H1 (cell line): ENCODE measurements at regions not wholly inside any gene's neighbourhood (a gene's known extent, or its start where the extent isn't known, plus 50 kb on each side); places are given as distances from the start of the nearest gene placed in this dataset.

ENCODE experiments used
- CTCF ChIA-PET: fragments of 300-600 bp; sonication (Branson Sonifier 250); formaldehyde crosslinking; loops from one replicate; lab custom pipeline; 2021; ENCODE audit not compliant: partially characterized antibody; lab: Charles Lee
- POLR2A ChIA-PET: fragments of 300-600 bp; sonication (Branson Sonifier 250); formaldehyde crosslinking; loops from one replicate; lab custom pipeline; 2021; ENCODE audit warnings: inconsistent platforms; ENCODE audit not compliant: partially characterized antibody; lab: Charles Lee
- DNase-seq, 2 experiments: peaks; one replicate each; pipeline versions ENCODE4 v3.0.0 to v3.0.0-alpha.2; 2010 to 2022; ENCODE audit warnings: low spot score in 2 of 2, low read depth in 1 of 2, mixed read lengths in 1 of 2
- FAIRE-seq: peaks from 2 replicates; lab custom pipeline; 2011; peaks lifted over from hg19 to GRCh38; lab: Jason Lieb, UNC
- H2AFZ ChIP-seq: 2 replicates; pipeline ENCODE4 v1.8.1; 2012; ENCODE audit warnings: low read length, inconsistent platforms
- H2AK5ac ChIP-seq: 2 replicates; pipeline ENCODE4 v1.6.1; 2013; ENCODE audit warnings: low read depth, low read length
- H2BK120ac ChIP-seq: replicated peaks from 2 replicates; pipeline ENCODE3; 2013; ENCODE audit warnings: low read depth, low read length, inconsistent platforms
- H2BK12ac ChIP-seq: 2 replicates; pipeline ENCODE4 v1.6.1; 2013; ENCODE audit warnings: low read depth, low read length
- H2BK15ac ChIP-seq: 2 replicates; pipeline ENCODE4 v1.6.1; 2013; ENCODE audit warnings: low read length
- H2BK20ac ChIP-seq: 2 replicates; pipeline ENCODE4 v1.6.1; 2013; ENCODE audit warnings: low read length
- H2BK5ac ChIP-seq: 2 replicates; pipeline ENCODE4 v1.6.1; 2013; ENCODE audit warnings: low read depth, low read length
- H3K14ac ChIP-seq: 2 replicates; pipeline ENCODE4 v1.6.1; 2013; ENCODE audit warnings: inconsistent platforms; ENCODE audit not compliant: insufficient read length
- H3K18ac ChIP-seq: 2 replicates; pipeline ENCODE4 v1.6.1; 2013; ENCODE audit warnings: low read length; ENCODE audit errors: extremely low read depth
- H3K23ac ChIP-seq: 2 replicates; pipeline ENCODE4 v1.6.1; 2013; ENCODE audit warnings: inconsistent platforms; ENCODE audit not compliant: insufficient read length
- H3K23me2 ChIP-seq: 2 replicates; pipeline ENCODE4 v1.6.1; 2013; ENCODE audit warnings: low read depth, low read length
- H3K27ac ChIP-seq: 2 replicates; pipeline ENCODE4 v1.6.1; 2011; ENCODE audit warnings: low read depth, low read length, inconsistent platforms
- H3K27me3 ChIP-seq, 4 experiments: replicated peaks in 1 of 4; 1 replicate in 1 of 4; 2 replicates in 3 of 4; pipeline versions ENCODE4 v1.6.1 to v1.8.1; 2011 to 2013; ENCODE audit warnings: low read length in 3 of 4, mild to moderate bottlenecking in 3 of 4, inconsistent platforms in 2 of 4, mixed read lengths in 2 of 4, moderate library complexity in 1 of 4; ENCODE audit not compliant: control insufficient read depth in 3 of 4, insufficient read depth in 3 of 4; ENCODE audit errors: extremely low read depth in 1 of 4
- H3K36me3 ChIP-seq, 4 experiments: 2 replicates each; pipeline versions ENCODE4 v1.6.1 to v1.8.1; 2011 to 2013; ENCODE audit warnings: mild to moderate bottlenecking in 4 of 4, low read length in 3 of 4, moderate library complexity in 2 of 4, control low read depth in 1 of 4, inconsistent platforms in 1 of 4; ENCODE audit not compliant: insufficient read depth in 4 of 4, control insufficient read depth in 2 of 4
- H3K4ac ChIP-seq: replicated peaks from 2 replicates; pipeline ENCODE3; 2013; ENCODE audit warnings: low read length, low read depth, mixed read lengths, inconsistent platforms; ENCODE audit not compliant: insufficient read length
- H3K4me1 ChIP-seq, 4 experiments: replicated peaks in 1 of 4; 1 replicate in 1 of 4; 2 replicates in 3 of 4; pipeline versions ENCODE4 v1.6.1 to v1.8.1; 2011 to 2013; ENCODE audit warnings: low read length in 3 of 4, inconsistent platforms in 2 of 4, mixed read lengths in 1 of 4; ENCODE audit not compliant: insufficient read depth in 4 of 4, control insufficient read depth in 3 of 4
- H3K4me2 ChIP-seq, 2 experiments: 2 replicates each; pipeline versions ENCODE4 v1.6.1 to v1.8.1; 2011 to 2013; ENCODE audit warnings: low read depth in 2 of 2, low read length in 2 of 2, control low read depth in 1 of 2, inconsistent platforms in 1 of 2, mild to moderate bottlenecking in 1 of 2; ENCODE audit not compliant: insufficient read depth in 1 of 2
- H3K4me3 ChIP-seq, 4 experiments: fragments of 200-600, 300-600 bp in 1 of 4; sonication (generic), shearing (Covaris generic), sonication (Bioruptor Twin) in 1 of 4; 2 replicates each; pipeline versions ENCODE4 v1.5.1 to v1.8.1; 2011 to 2016; ENCODE audit warnings: low read length in 4 of 4, low read depth in 3 of 4, control low read depth in 2 of 4, inconsistent platforms in 2 of 4, mild to moderate bottlenecking in 2 of 4, mixed read lengths in 1 of 4, moderate library complexity in 1 of 4; ENCODE audit not compliant: insufficient read depth in 2 of 4; ENCODE audit errors: extremely low read depth in 1 of 4
- H3K56ac ChIP-seq: replicated peaks from 2 replicates; pipeline ENCODE3; 2013; ENCODE audit warnings: low read depth, mild to moderate bottlenecking, mixed read lengths, low read length, inconsistent platforms; ENCODE audit not compliant: insufficient read length
- H3K79me1 ChIP-seq: 2 replicates; pipeline ENCODE4 v1.6.1; 2013; ENCODE audit warnings: low read depth, low read length, control low read depth
- H3K79me2 ChIP-seq, 2 experiments: 2 replicates each; pipeline versions ENCODE4 v1.6.1 to v1.8.1; 2012 to 2013; ENCODE audit warnings: low read length in 2 of 2, mild to moderate bottlenecking in 2 of 2, inconsistent platforms in 1 of 2; ENCODE audit not compliant: insufficient read depth in 2 of 2, control insufficient read depth in 1 of 2
- H3K9ac ChIP-seq, 4 experiments: replicated peaks in 1 of 4; 1 replicate in 1 of 4; 2 replicates in 3 of 4; pipeline versions ENCODE4 v1.6.1 to v1.8.1; 2011 to 2013; ENCODE audit warnings: low read depth in 3 of 4, low read length in 3 of 4, control low read depth in 2 of 4, mild to moderate bottlenecking in 2 of 4, moderate library complexity in 2 of 4, inconsistent platforms in 1 of 4; ENCODE audit errors: extremely low read depth in 1 of 4
- H3K9me3 ChIP-seq, 2 experiments: 2 replicates each; pipeline versions ENCODE4 v1.6.1 to v1.8.1; 2012 to 2013; ENCODE audit warnings: mild to moderate bottlenecking in 2 of 2, moderate library complexity in 2 of 2, control low read depth in 1 of 2, inconsistent platforms in 1 of 2, low read depth in 1 of 2, low read length in 1 of 2, mixed read lengths in 1 of 2; ENCODE audit not compliant: insufficient read depth in 2 of 2
- H4K20me1 ChIP-seq, 2 experiments: replicated peaks in 1 of 2; 2 replicates each; pipeline versions ENCODE3 to v1.8.1; 2011 to 2013; ENCODE audit warnings: inconsistent platforms in 2 of 2, low read length in 2 of 2, mild to moderate bottlenecking in 1 of 2; ENCODE audit not compliant: insufficient read depth in 2 of 2, control insufficient read depth in 1 of 2
- H4K5ac ChIP-seq: 2 replicates; pipeline ENCODE4 v1.6.1; 2013; ENCODE audit warnings: low read length, low read depth, mixed read lengths, inconsistent platforms; ENCODE audit not compliant: insufficient read length
- H4K8ac ChIP-seq: 2 replicates; pipeline ENCODE4 v1.8.0; 2013; ENCODE audit warnings: mild to moderate bottlenecking, moderate library complexity, low read length, inconsistent platforms; ENCODE audit not compliant: insufficient read depth; ENCODE audit errors: extremely low read depth
- H4K91ac ChIP-seq: replicated peaks from 2 replicates; pipeline ENCODE3; 2013; ENCODE audit warnings: low read length, mixed read lengths, inconsistent platforms; ENCODE audit not compliant: insufficient read length
- ASH2L ChIP-seq: fragments of 200-600, 300-600 bp; sonication (generic); IDR thresholded peaks from one replicate; pipeline ENCODE4 v1.7.1; 2017; ENCODE audit warnings: low read length
- BRCA1 ChIP-seq: IDR thresholded peaks from 2 replicates; pipeline ENCODE4 v1.6.1; 2012; ENCODE audit warnings: low read depth, low read length, improper control_type of control experiment
- CBX8 ChIP-seq: fragments of 300-800, 300-1000 bp; sonication (generic); IDR thresholded peaks from 2 replicates; pipeline ENCODE4 v1.7.1; 2016; ENCODE audit warnings: low read depth, low read length, borderline replicate concordance
- EZH2 ChIP-seq: fragments of 200-600 bp; sonication (generic); IDR thresholded peaks from 2 replicates; pipeline ENCODE4 v1.7.1; 2012; ENCODE audit warnings: low read depth, mild to moderate bottlenecking, moderate library complexity, low read length, inconsistent platforms; ENCODE audit not compliant: severe bottlenecking
- FOSL1 ChIP-seq: IDR thresholded peaks from 2 replicates; pipeline ENCODE4 v1.6.1; 2011; ENCODE audit warnings: mild to moderate bottlenecking, low read depth, low read length, moderate library complexity; ENCODE audit not compliant: insufficient read depth
- MAFK ChIP-seq: IDR thresholded peaks from 2 replicates; pipeline ENCODE4 v1.6.1; 2012; ENCODE audit warnings: low read depth, mild to moderate bottlenecking, improper control_type of control experiment, low read length
- NANOG ChIP-seq: IDR thresholded peaks from 2 replicates; pipeline ENCODE4 v1.6.1; 2011; ENCODE audit warnings: low read length, low read depth, mild to moderate bottlenecking, inconsistent platforms; ENCODE audit not compliant: insufficient read depth, poor library complexity, severe bottlenecking
- PHF8 ChIP-seq: fragments of 200-600 bp; sonication (generic); conservative IDR thresholded peaks from 2 replicates; pipeline ENCODE4 v1.7.1; 2012; ENCODE audit warnings: low read depth, mild to moderate bottlenecking, inconsistent platforms, low read length, moderate library complexity
- POLR2A ChIP-seq, 2 experiments: IDR thresholded peaks; 1 replicate in 1 of 2; 2 replicates in 1 of 2; pipeline ENCODE4 v1.6.1; 2011; ENCODE audit warnings: low read depth in 2 of 2, low read length in 2 of 2, mild to moderate bottlenecking in 2 of 2; ENCODE audit errors: control extremely low read depth in 1 of 2
- SP1 ChIP-seq: IDR thresholded peaks from 2 replicates; pipeline ENCODE4 v1.6.1; 2011; ENCODE audit warnings: low read depth, low read length
- TBP ChIP-seq: IDR thresholded peaks from 2 replicates; pipeline ENCODE4 v1.6.1; 2011; ENCODE audit warnings: low read depth, low read length, improper control_type of control experiment
- YY1 ChIP-seq: IDR thresholded peaks from 2 replicates; pipeline ENCODE4 v1.6.1; 2011; ENCODE audit warnings: low read depth, mild to moderate bottlenecking, low read length
- WGBS, 2 experiments: shearing (Covaris generic) in 1 of 2; methylation state at CpG; one replicate each; pipeline versions ENCODE4 v1.1.6 to v1.1.7; 2013 to 2015; ENCODE audit warnings: low lambda C conversion rate in 2 of 2, mixed read lengths in 2 of 2, inconsistent platforms in 1 of 2, low coverage in 1 of 2, missing lambda C conversion rate in 1 of 2; ENCODE audit not compliant: insufficient replicate concordance in 2 of 2, insufficient coverage in 1 of 2, insufficient read length in 1 of 2; ENCODE audit errors: extremely low coverage in 1 of 2, missing lambda C conversion rate in 1 of 2; 5-methylcytosine and 5-hydroxymethylcytosine counted together
- TF ChIP-seq, protein P1 (sequence below), 3 experiments: IDR thresholded peaks; 1 replicate in 2 of 3; 2 replicates in 1 of 3; pipeline versions ENCODE4 v1.5.1 to v1.6.1; 2011; ENCODE audit warnings: low read length in 3 of 3, mild to moderate bottlenecking in 3 of 3, inconsistent platforms in 2 of 3, low read depth in 1 of 3, moderate library complexity in 1 of 3; ENCODE audit not compliant: insufficient read depth in 1 of 3; ENCODE audit errors: control extremely low read depth in 1 of 3

GRCh38 chr10:22824984-22825383, 102.9 kb upstream of the ARMC3 start:
- H3K9ac ChIP-seq: no peak overlapping the region
- no peak overlapping the region for H4K5ac ChIP-seq
- no peaks in the 10 kb centered on the region for H3K27me3 ChIP-seq
- no peak for FAIRE-seq
- peaks cover 3 to 4% of the 10 kb centered on the region in 2 experiments; a peak in 2 of 4 replicates for H3K9me3 ChIP-seq
- H3K36me3 ChIP-seq: no peaks in the 10 kb centered on the region
- H3K14ac ChIP-seq: no peak overlapping the region
- H3K23ac ChIP-seq: no peak overlapping the region
- H2AFZ ChIP-seq: no peak overlapping the region; the same call in 1 of the 2 replicates
- no peaks in the 10 kb centered on the region for H3K23me2 ChIP-seq
- H3K79me1 ChIP-seq: no peaks in the 10 kb centered on the region
- 88% methylated on average over 3 of the region's 3 CpGs; no CpG with 5 or more reads in 1 of the 2 experiments for WGBS, 2 experiments
- H4K20me1 ChIP-seq: no peaks in the 10 kb centered on the region
- H4K8ac ChIP-seq: no peak overlapping the region
- no peak overlapping the region for H3K4me2 ChIP-seq
- H2BK12ac ChIP-seq: no peak overlapping the region
- no peaks in the 10 kb centered on the region for H3K4me1 ChIP-seq
- no peak overlapping the region for H2BK5ac ChIP-seq
- no peak overlapping the region for H3K4ac ChIP-seq
- no peak overlapping the region for H2BK120ac ChIP-seq
- no peak overlapping the region for H2BK20ac ChIP-seq
- no peak for DNase-seq
- no peak overlapping the region for H2BK15ac ChIP-seq
- ChIA-PET CTCF (no interaction called here), POLR2A (no interaction called here)
- no peak overlapping the region for H3K56ac ChIP-seq
- H3K27ac ChIP-seq: no peak overlapping the region
- H2AK5ac ChIP-seq: no peak overlapping the region
- no peak overlapping the region for H3K18ac ChIP-seq
- no peak overlapping the region for H4K91ac ChIP-seq
- H3K79me2 ChIP-seq: no peaks in the 10 kb centered on the region
- no peak overlapping the region for H3K4me3 ChIP-seq
- TF ChIP-seq EZH2: no peak
- no peak for TF ChIP-seq BRCA1
- TF ChIP-seq FOSL1: no peak
- no peak for TF ChIP-seq NANOG
- no peak for TF ChIP-seq ASH2L
- TF ChIP-seq YY1: no peak
- no peak for TF ChIP-seq CBX8
- TF ChIP-seq MAFK: no peak
- TF ChIP-seq PHF8: no peak
- no peak for TF ChIP-seq TBP
- TF ChIP-seq POLR2A (IDR thresholded peaks at IDR 0.05; ENCODE audit: control extremely low read depth in 1 of 2, low read depth in 2 of 2, low read length in 2 of 2): no peak
- TF ChIP-seq SP1: no peak
- TF ChIP-seq, protein P1, sequence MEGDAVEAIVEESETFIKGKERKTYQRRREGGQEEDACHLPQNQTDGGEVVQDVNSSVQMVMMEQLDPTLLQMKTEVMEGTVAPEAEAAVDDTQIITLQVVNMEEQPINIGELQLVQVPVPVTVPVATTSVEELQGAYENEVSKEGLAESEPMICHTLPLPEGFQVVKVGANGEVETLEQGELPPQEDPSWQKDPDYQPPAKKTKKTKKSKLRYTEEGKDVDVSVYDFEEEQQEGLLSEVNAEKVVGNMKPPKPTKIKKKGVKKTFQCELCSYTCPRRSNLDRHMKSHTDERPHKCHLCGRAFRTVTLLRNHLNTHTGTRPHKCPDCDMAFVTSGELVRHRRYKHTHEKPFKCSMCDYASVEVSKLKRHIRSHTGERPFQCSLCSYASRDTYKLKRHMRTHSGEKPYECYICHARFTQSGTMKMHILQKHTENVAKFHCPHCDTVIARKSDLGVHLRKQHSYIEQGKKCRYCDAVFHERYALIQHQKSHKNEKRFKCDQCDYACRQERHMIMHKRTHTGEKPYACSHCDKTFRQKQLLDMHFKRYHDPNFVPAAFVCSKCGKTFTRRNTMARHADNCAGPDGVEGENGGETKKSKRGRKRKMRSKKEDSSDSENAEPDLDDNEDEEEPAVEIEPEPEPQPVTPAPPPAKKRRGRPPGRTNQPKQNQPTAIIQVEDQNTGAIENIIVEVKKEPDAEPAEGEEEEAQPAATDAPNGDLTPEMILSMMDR (IDR thresholded peaks at IDR 0.05; ENCODE audit: control extremely low read depth in 1 of 3, insufficient read depth in 1 of 3, low read depth in 1 of 3, low read length in 3 of 3): no peak
